ENCODE measurements at regions not wholly inside any gene's neighbourhood (a gene's known extent, or its start where the extent isn't known, plus 50 kb on each side); places are given as distances from the start of the nearest gene placed in this dataset.

DNA sequence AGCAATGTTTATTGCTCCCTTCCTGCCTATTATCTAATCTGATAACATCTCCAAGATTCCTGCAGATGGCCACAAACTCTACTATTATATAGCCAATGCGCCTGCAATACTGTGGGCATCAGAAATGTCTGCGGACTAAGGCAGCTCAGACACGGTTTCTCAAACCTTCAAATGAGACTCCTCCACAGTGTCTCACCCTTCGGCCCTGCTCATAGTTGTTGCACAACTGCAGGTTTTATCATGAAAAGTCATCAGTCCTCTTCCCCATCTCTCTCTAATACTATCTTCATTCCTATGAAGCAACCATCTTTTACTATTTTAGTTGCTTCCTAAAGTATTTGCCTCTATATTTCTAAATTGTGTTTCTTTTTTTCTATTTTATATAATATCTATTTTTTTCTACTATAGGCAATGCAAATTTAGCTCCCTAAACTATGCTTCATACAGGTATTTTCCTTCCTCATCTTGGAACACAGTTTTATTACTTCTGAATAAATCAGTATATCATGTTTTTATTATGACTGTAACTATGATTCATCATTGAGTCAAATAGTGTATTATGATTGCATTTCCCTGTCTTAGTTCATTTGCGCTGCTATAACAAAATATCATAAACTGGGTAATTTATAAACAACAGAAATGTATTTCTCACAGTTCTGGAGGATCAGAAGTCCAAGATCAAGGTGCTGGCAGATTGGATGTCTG is 129.7 kb upstream of the EDNRA start:
- TF ChIP-seq POLR2A (IDR thresholded peaks at IDR 0.05) = no peak
- TF ChIP-seq, protein P1, sequence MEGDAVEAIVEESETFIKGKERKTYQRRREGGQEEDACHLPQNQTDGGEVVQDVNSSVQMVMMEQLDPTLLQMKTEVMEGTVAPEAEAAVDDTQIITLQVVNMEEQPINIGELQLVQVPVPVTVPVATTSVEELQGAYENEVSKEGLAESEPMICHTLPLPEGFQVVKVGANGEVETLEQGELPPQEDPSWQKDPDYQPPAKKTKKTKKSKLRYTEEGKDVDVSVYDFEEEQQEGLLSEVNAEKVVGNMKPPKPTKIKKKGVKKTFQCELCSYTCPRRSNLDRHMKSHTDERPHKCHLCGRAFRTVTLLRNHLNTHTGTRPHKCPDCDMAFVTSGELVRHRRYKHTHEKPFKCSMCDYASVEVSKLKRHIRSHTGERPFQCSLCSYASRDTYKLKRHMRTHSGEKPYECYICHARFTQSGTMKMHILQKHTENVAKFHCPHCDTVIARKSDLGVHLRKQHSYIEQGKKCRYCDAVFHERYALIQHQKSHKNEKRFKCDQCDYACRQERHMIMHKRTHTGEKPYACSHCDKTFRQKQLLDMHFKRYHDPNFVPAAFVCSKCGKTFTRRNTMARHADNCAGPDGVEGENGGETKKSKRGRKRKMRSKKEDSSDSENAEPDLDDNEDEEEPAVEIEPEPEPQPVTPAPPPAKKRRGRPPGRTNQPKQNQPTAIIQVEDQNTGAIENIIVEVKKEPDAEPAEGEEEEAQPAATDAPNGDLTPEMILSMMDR (IDR thresholded peaks at IDR 0.05) = no peak
